Stimulated activated CD4-positive, alpha-beta T cell treated with anti-CD3 and anti-CD28 coated beads, Interleukin-12 subunit alpha, Interleukin-12 subunit beta, amount 100 ng/mL, for 48 hours (primary cell): ENCODE measurements at regions not wholly inside any gene's neighbourhood (a gene's known extent, or its start where the extent isn't known, plus 50 kb on each side); places are given as distances from the start of the nearest gene placed in this dataset.
"Not testable (repeated sequence)": the region's sequence is repeated elsewhere in the genome, so short reads cannot be mapped to it uniquely, and the experiment has no call there.

Experiments used
- DNase-seq, 3 donors: peaks; one replicate each; pipeline ENCODE4 v3.0.0-alpha.2; 2020; ENCODE audit warnings: low read depth in 2 of 3, low spot score in 1 of 3

DNA sequence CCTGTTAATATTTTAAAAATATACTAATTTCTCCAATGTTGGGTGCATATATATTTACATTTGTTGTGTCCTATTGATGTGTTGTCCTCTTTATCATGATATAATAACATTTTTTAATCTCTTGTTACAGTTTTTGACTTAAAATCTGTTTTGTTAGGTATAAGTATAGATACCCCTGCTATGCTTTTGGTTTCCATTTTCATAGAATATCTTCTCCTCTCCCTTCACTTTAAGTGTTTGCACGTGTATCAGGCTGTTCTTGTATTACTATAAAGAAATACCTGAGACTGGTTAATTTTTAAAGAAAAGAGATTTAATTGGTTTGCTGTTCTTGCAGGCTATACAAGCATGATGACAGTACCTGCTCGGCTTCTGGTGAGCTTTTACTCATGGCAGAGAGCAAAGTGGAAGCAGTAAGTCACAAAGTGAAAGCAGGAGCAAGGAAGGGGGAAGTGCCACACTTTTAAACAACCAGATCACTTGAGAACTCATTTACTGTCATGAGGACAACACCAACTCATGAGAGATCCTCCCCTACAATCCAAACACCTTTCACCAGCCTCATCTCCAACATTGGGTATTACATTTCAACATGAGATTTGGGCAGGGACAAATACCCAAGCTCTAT, 340.5 kb upstream of the SYNCRIP start:
- no peak for DNase-seq

DNA sequence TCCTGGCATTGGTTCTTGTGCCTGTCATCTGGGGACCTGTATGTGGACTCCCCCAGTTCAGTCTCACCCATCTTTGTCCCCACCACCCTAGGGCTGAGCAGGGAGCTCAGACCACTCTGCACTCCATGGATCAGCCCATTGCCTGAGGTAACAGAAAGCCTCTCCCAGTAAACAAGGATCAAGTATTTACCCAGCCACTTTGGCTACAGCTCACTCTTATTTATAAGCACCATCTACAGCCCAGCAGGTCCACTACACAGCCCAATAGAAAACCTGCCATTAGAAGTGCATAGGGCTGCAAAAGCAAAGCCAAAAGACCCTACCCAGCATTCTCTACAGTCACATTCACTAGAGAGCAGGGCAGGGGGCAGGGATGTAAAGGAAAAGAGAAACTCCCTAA, 335.0 kb upstream of the SYNCRIP start:
- no peak for DNase-seq

- DNase-seq, result no peak
Measured at GRCh38 chr6:85975957-85976356, 333.3 kb upstream of the SYNCRIP start.

GRCh38 chr6:85971238-85971637, 328.6 kb upstream of the SYNCRIP start:
- no peak for DNase-seq

GRCh38 chr6:85966828-85967227, 324.1 kb upstream of the SYNCRIP start:
- DNase-seq, result no peak

GRCh38 chr6:85961746-85962145, 319.1 kb upstream of the SYNCRIP start:
- DNase-seq, result no peak

DNA sequence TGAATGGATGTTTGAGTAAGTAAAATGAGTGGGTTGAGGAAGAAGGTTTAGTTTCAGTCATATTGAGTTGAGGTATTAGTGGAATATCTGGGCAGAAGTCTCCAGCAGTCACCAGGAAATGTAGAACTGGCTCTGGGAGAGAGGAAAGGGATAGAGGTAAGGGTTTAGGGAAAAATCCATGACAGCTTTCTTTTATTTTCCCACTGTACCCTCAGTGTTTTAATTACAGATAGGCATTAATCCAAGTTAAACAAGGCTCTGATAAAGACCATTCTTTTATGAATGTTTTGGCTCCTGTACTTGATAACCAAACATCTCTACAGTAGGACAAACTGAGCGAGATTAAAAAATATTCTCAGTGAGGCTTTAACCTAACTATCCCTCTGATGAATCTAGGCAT, 318.4 kb upstream of the SYNCRIP start:
- DNase-seq, result no peak

DNA sequence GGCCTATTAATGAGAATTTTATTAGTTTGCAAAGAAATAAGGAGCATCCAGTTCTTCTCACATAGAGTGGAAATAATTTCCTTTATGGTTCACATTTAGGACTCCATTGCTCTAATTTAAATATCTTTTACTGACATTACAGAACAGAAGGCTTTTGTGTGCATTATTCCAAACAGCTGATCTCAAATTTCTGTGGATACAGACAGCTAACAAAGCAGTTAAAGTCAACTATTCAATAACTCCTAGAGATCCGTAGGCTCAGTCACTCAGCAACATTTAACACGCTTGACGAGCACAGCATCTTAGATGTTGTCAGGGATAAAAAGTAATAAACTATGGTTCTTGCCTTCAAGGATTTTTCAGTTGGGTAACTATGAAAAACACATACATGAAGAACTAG, 305.8 kb upstream of the SYNCRIP start:
- DNase-seq, result no peak

DNA sequence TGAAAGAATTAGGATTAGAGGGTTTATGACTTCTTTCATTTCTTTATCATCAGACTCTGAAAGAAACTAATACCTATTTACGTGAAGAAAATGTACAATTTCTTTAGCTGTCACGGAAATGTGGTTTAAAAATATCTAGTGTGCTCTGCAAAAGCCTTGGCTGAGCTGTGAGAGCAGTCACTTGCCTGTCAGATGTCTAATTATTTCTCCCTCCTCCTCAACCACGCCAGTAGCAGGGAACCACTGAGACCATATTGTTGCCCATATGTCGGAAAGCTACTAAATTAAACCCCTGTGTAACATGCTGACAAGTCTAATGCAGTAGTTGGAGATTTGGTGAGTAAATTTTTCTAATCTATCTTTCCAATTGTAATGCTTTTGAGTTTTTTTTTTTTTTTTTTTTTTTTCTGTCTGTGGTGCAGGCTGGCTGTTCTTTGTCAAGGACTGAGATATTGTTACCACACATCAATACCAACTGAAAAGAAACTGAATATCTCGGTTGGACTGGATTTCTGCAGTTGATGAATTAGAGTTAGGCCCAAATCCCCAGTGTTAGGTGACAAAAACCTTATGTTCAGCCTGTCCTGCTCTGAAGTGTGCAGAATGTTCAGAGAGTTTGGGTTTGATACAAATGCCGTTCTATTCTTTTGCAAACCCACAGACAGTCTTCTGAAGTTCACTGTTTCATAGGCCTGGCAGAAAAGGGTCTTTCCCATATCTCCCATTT, 302.9 kb upstream of the SYNCRIP start:
- no peak for DNase-seq

GRCh38 chr6:85944776-85945175, 302.1 kb upstream of the SYNCRIP start:
- no peak for DNase-seq

DNA sequence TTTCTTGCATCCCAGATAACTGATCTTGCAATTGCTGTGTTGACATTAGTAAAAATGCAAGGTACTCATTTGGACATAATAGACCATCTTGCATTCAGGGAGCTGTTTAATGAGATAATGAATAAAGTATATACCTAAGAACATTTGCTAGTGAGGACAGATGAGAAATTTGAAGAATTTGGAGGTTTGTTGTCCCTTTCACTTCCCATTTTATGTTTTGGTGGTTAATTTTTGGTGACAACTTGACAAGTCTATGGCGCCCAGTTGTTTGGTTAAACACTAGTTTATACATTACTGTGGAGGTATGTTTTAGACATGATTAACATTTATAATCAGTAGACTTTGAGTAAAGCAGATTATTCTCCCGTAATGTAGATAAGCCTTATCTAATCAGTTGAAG, 300.2 kb upstream of the SYNCRIP start:
- no peak for DNase-seq

DNA sequence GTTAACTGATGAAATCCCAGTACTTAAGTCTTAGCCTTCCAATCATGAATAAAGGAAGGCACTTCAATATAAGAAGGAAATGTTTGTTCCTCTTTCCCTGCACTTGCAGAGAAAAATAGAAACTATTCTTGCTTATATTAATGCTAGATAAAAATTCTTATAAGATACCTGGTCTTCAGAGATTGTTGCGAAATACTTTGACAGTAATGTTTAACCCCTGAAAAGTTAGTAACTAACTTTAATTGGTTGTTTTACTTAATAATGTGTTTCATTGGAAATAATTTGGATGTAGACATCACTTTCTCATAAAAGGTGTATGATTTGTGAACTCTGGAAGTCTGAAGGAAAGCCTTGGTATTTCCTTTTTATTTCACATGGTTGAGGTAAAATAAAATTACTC, 294.2 kb upstream of the SYNCRIP start:
- no peak for DNase-seq

- peak in 1 of 3 donors; percentile 8 for DNase-seq
Measured at GRCh38 chr6:85923013-85923430, 280.3 kb upstream of the SYNCRIP start.

DNA sequence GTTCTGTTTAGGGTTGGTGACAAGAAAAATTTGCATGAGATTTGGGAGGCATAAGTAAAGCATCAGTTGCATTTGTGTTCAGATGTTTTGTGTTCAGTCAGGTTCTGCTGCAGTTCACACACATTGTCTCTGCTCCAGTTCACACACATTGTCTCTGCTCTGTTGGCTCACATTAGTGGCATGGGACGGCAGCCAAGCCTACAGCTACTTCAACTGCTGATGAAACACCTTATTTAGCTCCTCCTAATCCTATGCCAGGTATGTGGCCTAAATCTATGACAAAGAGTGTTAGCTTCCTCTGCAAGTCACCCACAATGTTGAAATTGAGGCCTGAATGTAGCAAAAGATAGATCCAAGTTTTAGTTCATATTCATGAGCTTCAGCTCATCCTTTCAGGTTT, 278.1 kb upstream of the SYNCRIP start:
- no peak for DNase-seq

DNA sequence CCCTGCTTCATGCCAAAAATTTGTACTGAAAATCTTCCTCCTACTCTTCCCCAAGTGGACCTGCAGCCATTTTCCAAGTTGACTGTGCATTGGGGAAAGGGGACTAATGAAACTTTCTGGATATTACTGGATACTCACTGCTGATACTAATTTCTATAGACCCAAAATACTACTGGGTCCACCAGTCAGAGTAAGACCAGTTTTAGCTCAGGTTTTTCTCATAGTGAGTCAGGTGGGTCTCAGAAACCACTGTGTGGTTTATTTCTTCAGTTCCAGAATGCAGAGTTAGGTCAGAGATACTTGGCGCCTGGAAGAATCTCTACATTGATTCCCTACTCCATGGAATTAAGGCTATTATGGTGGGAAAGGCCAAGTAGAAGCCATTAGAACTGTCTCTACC, 274.8 kb upstream of the SYNCRIP start:
- no peak for DNase-seq

- DNase-seq, result no peak
Measured at GRCh38 chr6:85913001-85913400, 270.3 kb upstream of the SYNCRIP start.

GRCh38 chr6:85912582-85912981, 269.9 kb upstream of the SYNCRIP start:
- DNase-seq, result no peak

- DNase-seq, result no peak
Measured at GRCh38 chr6:85911067-85911466, 268.4 kb upstream of the SYNCRIP start.

DNA sequence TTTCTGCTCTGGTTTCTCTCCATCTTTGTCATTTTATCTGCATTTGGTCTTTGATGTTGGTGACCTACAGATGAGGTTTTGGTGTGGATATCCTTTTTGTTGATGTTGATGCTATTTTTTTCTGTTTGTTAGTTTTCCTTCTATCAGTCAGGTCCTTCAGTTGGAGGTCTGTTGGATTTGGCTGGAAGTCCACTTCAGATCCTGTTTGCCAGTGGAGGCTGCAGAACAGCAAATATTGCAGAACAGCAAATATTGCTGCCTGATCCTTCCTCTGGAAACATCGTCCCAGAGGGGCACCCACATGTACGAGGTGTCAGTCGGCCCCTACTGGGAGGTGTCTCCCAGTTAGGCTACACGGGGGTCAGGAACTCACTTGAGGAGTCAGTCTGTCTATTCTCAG, 265.4 kb upstream of the SYNCRIP start:
- DNase-seq, result not testable (repeated sequence)

DNA sequence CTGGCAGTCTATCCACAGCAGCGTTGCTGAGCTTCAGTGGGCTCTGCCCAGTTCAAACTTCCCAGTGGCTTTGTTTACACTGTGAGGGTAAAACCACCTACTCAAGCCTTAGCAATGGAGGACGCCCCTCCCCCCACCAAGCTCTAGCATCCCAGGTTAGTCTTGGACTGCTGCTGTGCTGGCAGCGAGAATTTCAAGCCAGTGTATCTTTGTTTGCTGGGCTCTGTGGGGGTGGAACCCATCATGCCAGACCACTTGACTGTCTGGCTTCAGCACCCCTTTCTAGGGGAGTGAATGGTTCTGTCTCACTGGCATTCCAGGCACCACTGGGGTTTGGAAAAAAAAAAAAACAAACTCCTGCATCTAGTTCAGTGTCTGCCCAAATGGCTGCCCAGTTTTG, 249.7 kb upstream of the SYNCRIP start:
- no peak for DNase-seq

- no peak for DNase-seq
Measured at GRCh38 chr6:85887461-85887860, 244.8 kb upstream of the SYNCRIP start.

GRCh38 chr6:85868685-85869084, 226.0 kb upstream of the SYNCRIP start:
- no peak for DNase-seq

- no peak for DNase-seq
Measured at GRCh38 chr6:85867595-85867994, 224.9 kb upstream of the SYNCRIP start.
